WTC11 (cell line): ENCODE measurements at regions not wholly inside any gene's neighbourhood (a gene's known extent, or its start where the extent isn't known, plus 50 kb on each side); places are given as distances from the start of the nearest gene placed in this dataset.

ENCODE experiments used
- ATAC-seq: fragments of 200-7000 bp; cut with Tn5 transposase; 2 replicates; pipeline ENCODE4 v1.10.0; 2021; ENCODE audit warnings: mild to moderate bottlenecking, moderate library complexity
- CTCF ChIA-PET: fragments of 300-600 bp; sonication (Branson Sonifier 250); formaldehyde crosslinking; loops from one replicate; lab custom pipeline; 2021; ENCODE audit warnings: antibody characterized with exemption; lab: Charles Lee
- POLR2A ChIA-PET: fragments of 350-600 bp; sonication (Branson Sonifier 250); formaldehyde crosslinking; loops from one replicate; lab custom pipeline; 2021; ENCODE audit warnings: antibody characterized with exemption; lab: Charles Lee
- DNase-seq: peaks from one replicate; pipeline ENCODE4 v3.0.0; 2021; ENCODE audit warnings: low spot score
- H3K27ac Mint-ChIP-seq: 2 replicates; pipeline ENCODE4 v1.8.0; 2021; ENCODE audit warnings: mixed read lengths
- H3K27me3 Mint-ChIP-seq: 2 replicates; pipeline ENCODE4 v1.8.0; 2021; ENCODE audit warnings: low read depth, mild to moderate bottlenecking, moderate library complexity, mixed read lengths
- H3K36me3 Mint-ChIP-seq: 2 replicates; pipeline ENCODE4 v1.8.0; 2021; ENCODE audit warnings: mixed read lengths
- H3K4me1 Mint-ChIP-seq: 2 replicates; pipeline ENCODE4 v1.8.0; 2022; ENCODE audit warnings: mixed read lengths
- H3K4me3 Mint-ChIP-seq: 2 replicates; pipeline ENCODE4 v1.8.0; 2021; ENCODE audit warnings: mild to moderate bottlenecking, moderate library complexity, mixed read lengths
- H3K9me3 Mint-ChIP-seq: 2 replicates; pipeline ENCODE4 v1.8.0; 2021; ENCODE audit warnings: mixed read lengths
- ARID4B ChIP-seq: sonication (generic); formaldehyde crosslinking; IDR thresholded peaks from 2 replicates; pipeline ENCODE4 v1.8.0; 2023; ENCODE audit warnings: missing genetic modification reagents, mild to moderate bottlenecking, borderline replicate concordance
- ATF6 ChIP-seq: sonication (generic); formaldehyde crosslinking; IDR thresholded peaks from 2 replicates; pipeline ENCODE4 v1.8.1; 2023; ENCODE audit warnings: mild to moderate bottlenecking, missing genetic modification reagents
- CREB1 ChIP-seq: sonication (generic); formaldehyde crosslinking; IDR thresholded peaks from 2 replicates; pipeline ENCODE4 v1.8.0; 2023; ENCODE audit warnings: mild to moderate bottlenecking, missing genetic modification reagents
- CREM ChIP-seq: sonication (generic); formaldehyde crosslinking; IDR thresholded peaks from 2 replicates; pipeline ENCODE4 v1.8.1; 2022; ENCODE audit warnings: mild to moderate bottlenecking, missing genetic modification reagents, moderate library complexity
- E2F4 ChIP-seq: sonication (generic); formaldehyde crosslinking; IDR thresholded peaks from 2 replicates; pipeline ENCODE4 v1.8.1; 2022; ENCODE audit warnings: low read depth, mild to moderate bottlenecking, moderate library complexity, missing genetic modification reagents, borderline replicate concordance
- ESRRA ChIP-seq: sonication (generic); formaldehyde crosslinking; IDR thresholded peaks from 2 replicates; pipeline ENCODE4 v1.8.1; 2022; ENCODE audit warnings: mild to moderate bottlenecking, missing genetic modification reagents, borderline replicate concordance
- FOXP1 ChIP-seq: sonication (generic); formaldehyde crosslinking; IDR thresholded peaks from 2 replicates; pipeline ENCODE4 v1.8.0; 2022; ENCODE audit warnings: missing genetic modification reagents, mild to moderate bottlenecking, moderate library complexity, borderline replicate concordance
- KAT7 ChIP-seq: sonication (generic); formaldehyde crosslinking; IDR thresholded peaks from 2 replicates; pipeline ENCODE4 v1.8.1; 2023; ENCODE audit warnings: missing genetic modification reagents, mild to moderate bottlenecking, borderline replicate concordance
- NR1H2 ChIP-seq: sonication (generic); formaldehyde crosslinking; IDR thresholded peaks from 2 replicates; pipeline ENCODE4 v1.9.0; 2021; ENCODE audit warnings: mild to moderate bottlenecking, moderate library complexity, missing genetic modification reagents
- NR3C1 ChIP-seq: sonication (generic); formaldehyde crosslinking; conservative IDR thresholded peaks from 2 replicates; pipeline ENCODE4 v1.8.1; 2023; ENCODE audit warnings: low read depth, mild to moderate bottlenecking, missing genetic modification reagents
- OVOL2 ChIP-seq: fragments of 250-450 bp; sonication (Bioruptor Pico); IDR thresholded peaks from 2 replicates; pipeline ENCODE4 v1.9.0; 2021; ENCODE audit warnings: mild to moderate bottlenecking, borderline replicate concordance
- PRDM15 ChIP-seq: sonication (generic); formaldehyde crosslinking; IDR thresholded peaks from 2 replicates; pipeline ENCODE4 v1.8.0; 2022; ENCODE audit warnings: missing genetic modification reagents
- PRRX2 ChIP-seq: fragments of 250-450 bp; sonication (Bioruptor Pico); IDR thresholded peaks from 2 replicates; pipeline ENCODE4 v1.8.0; 2021; ENCODE audit warnings: mild to moderate bottlenecking
- RORB ChIP-seq: fragments of 250-450 bp; sonication (Bioruptor Pico); IDR thresholded peaks from 2 replicates; pipeline ENCODE4 v1.9.0; 2021; ENCODE audit warnings: mild to moderate bottlenecking
- TEAD4 ChIP-seq: sonication (generic); formaldehyde crosslinking; IDR thresholded peaks from 2 replicates; pipeline ENCODE4 v1.8.0; 2022; ENCODE audit warnings: mild to moderate bottlenecking, missing genetic modification reagents
- ZNF263 ChIP-seq: sonication (generic); formaldehyde crosslinking; IDR thresholded peaks from 2 replicates; pipeline ENCODE4 v1.8.1; 2022; ENCODE audit warnings: low read depth, mild to moderate bottlenecking, moderate library complexity, missing genetic modification reagents
- ZNF281 ChIP-seq: sonication (generic); formaldehyde crosslinking; IDR thresholded peaks from 2 replicates; pipeline ENCODE4 v1.8.0; 2023; ENCODE audit warnings: mild to moderate bottlenecking, missing genetic modification reagents
- ZNF423 ChIP-seq: fragments of 250-450 bp; sonication (Bioruptor Pico); IDR thresholded peaks from 2 replicates; pipeline ENCODE4 v2.1.2; 2022; ENCODE audit warnings: mild to moderate bottlenecking, moderate library complexity

GRCh38 chr6:113067612-113068275, 720.6 kb downstream of the RFPL4B start:
- Mint-ChIP-seq H3K4me1 (peaks cover 29% of the 10 kb centered on the region), H3K27ac (no peak overlapping the region; the same call in 1 of the 2 replicates), H3K9me3 (0 out of 2 replicates have a peak, but pooled peaks cover 4% of the 10 kb centered on the region), H3K36me3 (no peaks in the 10 kb centered on the region), H3K27me3 (no peaks in the 10 kb centered on the region), H3K4me3 (no peak overlapping the region)
- DNase-seq (no peak), ATAC-seq (no peak)
- TF ChIP-seq PRDM15 = no peak
- no peak for TF ChIP-seq ZNF423
- no peak for TF ChIP-seq OVOL2 (CRISPR knock-in tag)
- TF ChIP-seq E2F4 (CRISPR knock-in tag) = no peak
- no peak for TF ChIP-seq ESRRA
- TF ChIP-seq ARID4B (CRISPR knock-in tag) = no peak
- no peak for TF ChIP-seq ATF6
- TF ChIP-seq TEAD4 (CRISPR knock-in tag) = no peak
- no peak for TF ChIP-seq ZNF263 (CRISPR knock-in tag)
- TF ChIP-seq RORB (CRISPR knock-in tag) = no peak
- no peak for TF ChIP-seq CREB1
- no peak for TF ChIP-seq FOXP1
- no peak for TF ChIP-seq KAT7 (CRISPR knock-in tag)
- TF ChIP-seq NR1H2 (CRISPR knock-in tag) = no peak
- TF ChIP-seq NR3C1 (CRISPR knock-in tag) = no peak
- TF ChIP-seq PRRX2 = no peak
- no peak for TF ChIP-seq ZNF281
- TF ChIP-seq CREM (CRISPR knock-in tag) = no peak
- POLR2A ChIA-PET = no interaction called here
- CTCF ChIA-PET = no interaction called here
